ENCODE measurements at regions not wholly inside any gene's neighbourhood (a gene's known extent, or its start where the extent isn't known, plus 50 kb on each side); places are given as distances from the start of the nearest gene placed in this dataset.

DNA sequence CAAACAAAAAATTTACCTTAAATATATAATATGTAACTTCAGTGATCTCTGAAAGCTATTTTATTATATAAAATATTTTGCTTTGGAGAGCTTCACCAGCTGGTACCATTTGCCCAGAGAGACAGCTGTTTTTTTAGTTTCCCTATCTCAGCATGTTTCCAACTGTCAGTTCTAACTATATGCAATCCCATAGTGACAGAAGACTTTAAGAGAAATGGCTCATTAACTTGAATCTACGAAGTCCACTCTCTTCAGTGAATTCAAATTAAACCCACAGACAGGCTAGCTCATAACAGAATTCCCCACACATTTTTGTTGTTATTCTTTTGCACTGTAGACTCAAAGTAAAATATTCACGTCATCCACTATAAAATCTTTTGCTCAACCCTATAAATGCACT, 251.8 kb upstream of the POU5F2 start:
- TF ChIP-seq, protein P1, sequence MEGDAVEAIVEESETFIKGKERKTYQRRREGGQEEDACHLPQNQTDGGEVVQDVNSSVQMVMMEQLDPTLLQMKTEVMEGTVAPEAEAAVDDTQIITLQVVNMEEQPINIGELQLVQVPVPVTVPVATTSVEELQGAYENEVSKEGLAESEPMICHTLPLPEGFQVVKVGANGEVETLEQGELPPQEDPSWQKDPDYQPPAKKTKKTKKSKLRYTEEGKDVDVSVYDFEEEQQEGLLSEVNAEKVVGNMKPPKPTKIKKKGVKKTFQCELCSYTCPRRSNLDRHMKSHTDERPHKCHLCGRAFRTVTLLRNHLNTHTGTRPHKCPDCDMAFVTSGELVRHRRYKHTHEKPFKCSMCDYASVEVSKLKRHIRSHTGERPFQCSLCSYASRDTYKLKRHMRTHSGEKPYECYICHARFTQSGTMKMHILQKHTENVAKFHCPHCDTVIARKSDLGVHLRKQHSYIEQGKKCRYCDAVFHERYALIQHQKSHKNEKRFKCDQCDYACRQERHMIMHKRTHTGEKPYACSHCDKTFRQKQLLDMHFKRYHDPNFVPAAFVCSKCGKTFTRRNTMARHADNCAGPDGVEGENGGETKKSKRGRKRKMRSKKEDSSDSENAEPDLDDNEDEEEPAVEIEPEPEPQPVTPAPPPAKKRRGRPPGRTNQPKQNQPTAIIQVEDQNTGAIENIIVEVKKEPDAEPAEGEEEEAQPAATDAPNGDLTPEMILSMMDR (conservative IDR thresholded peaks at IDR 0.05 in 1 of 2, IDR thresholded peaks at IDR 0.05 in 1 of 2; ENCODE audit: low read depth in 1 of 2, low read length in 2 of 2): no peak
- no peak for TF ChIP-seq EZH2 (IDR thresholded peaks at IDR 0.05; ENCODE audit: low read length, missing control alignments)
